GM12875 (cell line): ENCODE measurements at regions not wholly inside any gene's neighbourhood (a gene's known extent, or its start where the extent isn't known, plus 50 kb on each side); places are given as distances from the start of the nearest gene placed in this dataset.

Source experiments
- H3K4me3 ChIP-seq: one replicate; pipeline ENCODE4 v1.5.1; 2011; ENCODE audit warnings: low read depth, low read length, control low read depth
- CTCF ChIP-seq: IDR thresholded peaks from 2 replicates; pipeline ENCODE4 v1.5.1; 2011; ENCODE audit warnings: low read depth, mild to moderate bottlenecking, control low read depth, inconsistent platforms, low read length, moderate library complexity, borderline replicate concordance; ENCODE audit not compliant: insufficient read depth

GRCh38 chr16:7167626-7168025 lies 165.0 kb upstream of the RBFOX1 start:
- TF ChIP-seq CTCF = no peak
- no peak overlapping the region for H3K4me3 ChIP-seq

GRCh38 chr16:7161891-7162290 lies 170.8 kb upstream of the RBFOX1 start:
- H3K4me3 ChIP-seq = no peak overlapping the region
- no peak for TF ChIP-seq CTCF

DNA sequence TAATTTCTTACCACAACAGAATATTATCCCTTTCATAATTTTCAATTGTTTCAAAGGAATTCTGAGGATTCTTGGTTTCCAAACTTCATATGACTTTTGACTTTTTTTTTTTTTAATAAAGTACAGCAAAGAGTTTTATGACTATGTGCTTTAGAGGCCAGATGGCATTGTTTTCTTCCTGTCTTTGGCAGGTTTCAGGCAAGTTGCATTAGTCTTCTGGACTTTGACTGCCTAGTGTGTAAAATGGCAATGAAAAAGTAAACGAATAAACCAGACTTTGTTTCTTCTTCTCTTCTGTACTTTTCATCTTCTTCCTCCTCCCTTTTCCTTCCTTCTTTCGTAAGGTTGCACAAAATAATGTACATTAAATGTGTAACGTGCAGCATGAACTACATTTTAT lies 172.6 kb upstream of the RBFOX1 start:
- TF ChIP-seq CTCF = no peak
- H3K4me3 ChIP-seq = no peak overlapping the region

GRCh38 chr16:7158481-7158880 lies 174.2 kb upstream of the RBFOX1 start:
- H3K4me3 ChIP-seq = no peak overlapping the region
- no peak for TF ChIP-seq CTCF

GRCh38 chr16:7150230-7150629 lies 182.4 kb upstream of the RBFOX1 start:
- TF ChIP-seq CTCF = no peak
- no peak overlapping the region for H3K4me3 ChIP-seq

- H3K4me3 ChIP-seq = no peak overlapping the region
Measured at GRCh38 chr16:7148606-7149005, 184.0 kb upstream of the RBFOX1 start.

GRCh38 chr16:7140899-7141298 lies 191.7 kb upstream of the RBFOX1 start:
- no peak overlapping the region for H3K4me3 ChIP-seq
- no peak for TF ChIP-seq CTCF

More at GRCh38 chr16:7148606-7149005, 184.0 kb upstream of the RBFOX1 start:
- no peak for TF ChIP-seq CTCF
